Erythroblast (primary cell): ENCODE measurements at regions not wholly inside any gene's neighbourhood (a gene's known extent, or its start where the extent isn't known, plus 50 kb on each side); places are given as distances from the start of the nearest gene placed in this dataset.

Source experiments
- GATA1 ChIP-seq: IDR thresholded peaks from 2 replicates; pipeline ENCODE4 v1.6.1; 2011; ENCODE audit warnings: low read depth, mild to moderate bottlenecking, control low read depth, low read length, moderate library complexity
- POLR2A ChIP-seq: IDR thresholded peaks from 2 replicates; pipeline ENCODE4 v1.6.1; 2011; ENCODE audit warnings: mild to moderate bottlenecking, low read length

DNA sequence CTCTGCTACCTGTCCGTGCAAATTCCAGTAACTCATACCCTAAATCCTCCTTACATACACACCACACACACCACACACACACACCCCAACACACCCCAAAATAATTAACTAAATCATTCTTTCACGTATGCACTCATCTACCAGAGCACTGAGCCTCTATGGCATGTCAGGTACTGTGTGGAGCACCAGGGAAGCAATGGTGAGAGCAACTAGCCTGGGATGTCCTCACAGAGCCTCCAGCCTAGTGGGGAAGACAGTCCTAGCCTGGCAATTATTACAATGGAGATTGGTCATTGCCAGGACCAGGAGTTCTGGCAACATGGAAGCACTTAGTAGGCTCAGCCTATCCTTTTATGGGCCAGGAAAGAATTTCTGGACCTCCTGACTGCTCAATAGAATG is 72.7 kb upstream of the LCLAT1 start:
- TF ChIP-seq POLR2A = no peak
- TF ChIP-seq GATA1 = no peak
